ENCODE measurements at regions not wholly inside any gene's neighbourhood (a gene's known extent, or its start where the extent isn't known, plus 50 kb on each side); places are given as distances from the start of the nearest gene placed in this dataset.

- TF ChIP-seq EP300 (IDR thresholded peaks at IDR 0.05; ENCODE audit: borderline replicate concordance in 1 of 2, low read depth in 2 of 2, low read length in 2 of 2) (no peak), KDM4A (IDR thresholded peaks at IDR 0.05; ENCODE audit: low read depth, low read length, severe bottlenecking) (no peak), HDAC2 (IDR thresholded peaks at IDR 0.05; ENCODE audit: borderline replicate concordance in 1 of 2, low read depth in 2 of 2, low read length in 2 of 2) (no peak), MAFK (IDR thresholded peaks at IDR 0.05; ENCODE audit: low read depth, low read length) (peak; percentile 53; the same call in 1 of the 2 replicates), ATF3 (IDR thresholded peaks at IDR 0.05; ENCODE audit: insufficient read depth, low read depth, low read length) (no peak), ZNF274 (IDR thresholded peaks at IDR 0.05; ENCODE audit: borderline replicate concordance, extremely low read depth, low read length) (no peak), BRCA1 (IDR thresholded peaks at IDR 0.05; ENCODE audit: low read depth, low read length) (no peak)
- no peaks in the 10 kb centered on the region for H3K79me2 ChIP-seq (ENCODE audit: control insufficient read depth in 1 of 2, insufficient read depth in 2 of 2, low read length in 2 of 2)
- no peaks in the 10 kb centered on the region for H3K36me3 ChIP-seq (ENCODE audit: control insufficient read depth in 2 of 4, insufficient read depth in 4 of 4, low read length in 3 of 4)
- FAIRE-seq (no peak), DNase-seq (ENCODE audit: low read depth in 1 of 2, low spot score in 2 of 2) (no peak)
- no peak overlapping the region for H4K8ac ChIP-seq (ENCODE audit: extremely low read depth, insufficient read depth, low read length)
- no peak overlapping the region for H3K4me2 ChIP-seq (ENCODE audit: insufficient read depth in 1 of 2, low read depth in 2 of 2, low read length in 2 of 2)
- no peak overlapping the region for H3K18ac ChIP-seq (ENCODE audit: extremely low read depth, low read length)
- no peaks in the 10 kb centered on the region for H4K20me1 ChIP-seq (replicated peaks in 1 of 2; ENCODE audit: control insufficient read depth in 1 of 2, insufficient read depth in 2 of 2, low read length in 2 of 2)
- no peak overlapping the region for H4K5ac ChIP-seq (ENCODE audit: insufficient read length, low read depth, low read length)
- H3K9me3 ChIP-seq (ENCODE audit: insufficient read depth in 2 of 2, low read depth in 1 of 2, low read length in 1 of 2) = no peaks in the 10 kb centered on the region
- H3K4me3 ChIP-seq (ENCODE audit: extremely low read depth in 1 of 4, insufficient read depth in 2 of 4, low read depth in 3 of 4, low read length in 4 of 4) = no peak overlapping the region
- H4K91ac ChIP-seq (replicated peaks; ENCODE audit: insufficient read length, low read length) = no peak overlapping the region
- no peak overlapping the region for H2BK120ac ChIP-seq (replicated peaks; ENCODE audit: low read depth, low read length)
- no peaks in the 10 kb centered on the region for H3K23me2 ChIP-seq (ENCODE audit: low read depth, low read length)
- no peak overlapping the region for H2AFZ ChIP-seq (ENCODE audit: low read length)
- H3K23ac ChIP-seq (ENCODE audit: insufficient read length) = no peak overlapping the region
- H3K56ac ChIP-seq (replicated peaks; ENCODE audit: insufficient read length, low read depth, low read length) = no peak overlapping the region
- no peaks in the 10 kb centered on the region for H3K27me3 ChIP-seq (replicated peaks in 1 of 4; ENCODE audit: control insufficient read depth in 3 of 4, extremely low read depth in 1 of 4, insufficient read depth in 3 of 4, low read length in 3 of 4)
- no peak overlapping the region for H3K4ac ChIP-seq (replicated peaks; ENCODE audit: insufficient read length, low read depth, low read length)
- no peak overlapping the region for H2BK15ac ChIP-seq (ENCODE audit: low read length)
- H2BK20ac ChIP-seq (ENCODE audit: low read length) = no peak overlapping the region
- ChIA-PET CTCF (ENCODE audit: partially characterized antibody) (no interaction called here), POLR2A (ENCODE audit: partially characterized antibody) (no interaction called here)
- H3K9ac ChIP-seq (replicated peaks in 1 of 4; ENCODE audit: extremely low read depth in 1 of 4, low read depth in 3 of 4, low read length in 3 of 4) = no peak overlapping the region
- H3K4me1 ChIP-seq (replicated peaks in 1 of 4; ENCODE audit: control insufficient read depth in 3 of 4, insufficient read depth in 4 of 4, low read length in 3 of 4) = no peaks in the 10 kb centered on the region
- no peak overlapping the region for H3K14ac ChIP-seq (ENCODE audit: insufficient read length)
- no peak overlapping the region for H2BK12ac ChIP-seq (ENCODE audit: low read depth, low read length)
- no peak overlapping the region for H2AK5ac ChIP-seq (ENCODE audit: low read depth, low read length)
- H3K27ac ChIP-seq (ENCODE audit: low read depth, low read length) = no peak overlapping the region
- H2BK5ac ChIP-seq (ENCODE audit: low read depth, low read length) = no peak overlapping the region
- no peaks in the 10 kb centered on the region for H3K79me1 ChIP-seq (ENCODE audit: low read depth, low read length)
Measured at GRCh38 chr5:155441849-155442248, 428.3 kb downstream of the KIF4B start.

Data from H1 (cell line).